Colonic mucosa (tissue), 4 donors: ENCODE measurements at regions not wholly inside any gene's neighbourhood (a gene's known extent, or its start where the extent isn't known, plus 50 kb on each side); places are given as distances from the start of the nearest gene placed in this dataset.

Experiments used
- DNase-seq: peaks from one replicate; pipeline ENCODE4 v3.0.0-alpha.2; 2020
- H3K27ac ChIP-seq: fragments of 200-600 bp; one replicate; pipeline ENCODE4 v1.8.0; 2021
- H3K27me3 ChIP-seq: fragments of 200-600 bp; one replicate; pipeline ENCODE4 v1.8.0; 2021
- H3K36me3 ChIP-seq: fragments of 200-600 bp; one replicate; pipeline ENCODE4 v1.8.0; 2021
- H3K4me1 ChIP-seq: fragments of 200-600 bp; one replicate; pipeline ENCODE4 v1.8.0; 2021; ENCODE audit warnings: mild to moderate bottlenecking
- H3K4me3 ChIP-seq: fragments of 200-600 bp; one replicate; pipeline ENCODE4 v1.8.0; 2021
- H3K9ac ChIP-seq, 2 donors: one replicate each; pipeline ENCODE4 v1.7.0; 2013; ENCODE audit warnings: control low read depth in 2 of 2, low read depth in 2 of 2, low read length in 2 of 2
- H3K9me3 ChIP-seq: fragments of 200-600 bp; one replicate; pipeline ENCODE4 v1.8.0; 2021
- intact Hi-C: fragments of 100-400 bp; cut with DNase I; formaldehyde crosslinking; loops from one replicate; pipeline ENCODE4 v1.14.1; 2022
- TF ChIP-seq, protein P1 (sequence below): fragments of 200-600 bp; IDR thresholded peaks from one replicate; pipeline ENCODE4 v1.8.0; 2022; ENCODE audit warnings: antibody characterized with exemption, mild to moderate bottlenecking
- donor health status: healthy.
- donor health status: DM: no; HTN: no; CAD: no.
- donor health status: DM: no; HTN: no; CAD: no.

DNA sequence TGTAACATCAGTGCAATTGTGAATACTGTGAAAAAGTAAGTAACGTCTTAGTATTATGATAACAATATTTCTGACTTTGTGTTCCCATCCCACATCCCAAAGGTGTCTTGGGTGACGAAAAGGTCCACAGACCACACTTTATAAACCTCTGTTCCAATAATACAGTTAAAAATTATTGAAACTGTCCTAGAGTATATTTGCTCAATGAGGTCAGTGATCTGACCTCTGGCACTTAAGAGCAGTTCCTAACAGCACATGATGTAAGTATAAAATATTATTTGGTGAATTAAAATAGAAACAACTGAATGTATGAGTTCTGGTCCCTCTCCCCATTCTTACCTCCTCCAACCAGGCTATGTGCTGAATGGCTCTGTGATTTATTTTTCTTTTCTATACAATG is 566.4 kb upstream of the MMS22L start:
- no peak for DNase-seq
- Histone ChIP-seq H3K27ac (no peak overlapping the region), H3K9ac (no peak overlapping the region), H3K4me3 (no peak overlapping the region), H3K4me1 (no peaks in the 10 kb centered on the region), H3K27me3 (no peaks in the 10 kb centered on the region), H3K9me3 (no peaks in the 10 kb centered on the region), H3K36me3 (no peaks in the 10 kb centered on the region)
- TF ChIP-seq, protein P1, sequence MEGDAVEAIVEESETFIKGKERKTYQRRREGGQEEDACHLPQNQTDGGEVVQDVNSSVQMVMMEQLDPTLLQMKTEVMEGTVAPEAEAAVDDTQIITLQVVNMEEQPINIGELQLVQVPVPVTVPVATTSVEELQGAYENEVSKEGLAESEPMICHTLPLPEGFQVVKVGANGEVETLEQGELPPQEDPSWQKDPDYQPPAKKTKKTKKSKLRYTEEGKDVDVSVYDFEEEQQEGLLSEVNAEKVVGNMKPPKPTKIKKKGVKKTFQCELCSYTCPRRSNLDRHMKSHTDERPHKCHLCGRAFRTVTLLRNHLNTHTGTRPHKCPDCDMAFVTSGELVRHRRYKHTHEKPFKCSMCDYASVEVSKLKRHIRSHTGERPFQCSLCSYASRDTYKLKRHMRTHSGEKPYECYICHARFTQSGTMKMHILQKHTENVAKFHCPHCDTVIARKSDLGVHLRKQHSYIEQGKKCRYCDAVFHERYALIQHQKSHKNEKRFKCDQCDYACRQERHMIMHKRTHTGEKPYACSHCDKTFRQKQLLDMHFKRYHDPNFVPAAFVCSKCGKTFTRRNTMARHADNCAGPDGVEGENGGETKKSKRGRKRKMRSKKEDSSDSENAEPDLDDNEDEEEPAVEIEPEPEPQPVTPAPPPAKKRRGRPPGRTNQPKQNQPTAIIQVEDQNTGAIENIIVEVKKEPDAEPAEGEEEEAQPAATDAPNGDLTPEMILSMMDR = no peak
- intact Hi-C loops = no loop called here

DNA sequence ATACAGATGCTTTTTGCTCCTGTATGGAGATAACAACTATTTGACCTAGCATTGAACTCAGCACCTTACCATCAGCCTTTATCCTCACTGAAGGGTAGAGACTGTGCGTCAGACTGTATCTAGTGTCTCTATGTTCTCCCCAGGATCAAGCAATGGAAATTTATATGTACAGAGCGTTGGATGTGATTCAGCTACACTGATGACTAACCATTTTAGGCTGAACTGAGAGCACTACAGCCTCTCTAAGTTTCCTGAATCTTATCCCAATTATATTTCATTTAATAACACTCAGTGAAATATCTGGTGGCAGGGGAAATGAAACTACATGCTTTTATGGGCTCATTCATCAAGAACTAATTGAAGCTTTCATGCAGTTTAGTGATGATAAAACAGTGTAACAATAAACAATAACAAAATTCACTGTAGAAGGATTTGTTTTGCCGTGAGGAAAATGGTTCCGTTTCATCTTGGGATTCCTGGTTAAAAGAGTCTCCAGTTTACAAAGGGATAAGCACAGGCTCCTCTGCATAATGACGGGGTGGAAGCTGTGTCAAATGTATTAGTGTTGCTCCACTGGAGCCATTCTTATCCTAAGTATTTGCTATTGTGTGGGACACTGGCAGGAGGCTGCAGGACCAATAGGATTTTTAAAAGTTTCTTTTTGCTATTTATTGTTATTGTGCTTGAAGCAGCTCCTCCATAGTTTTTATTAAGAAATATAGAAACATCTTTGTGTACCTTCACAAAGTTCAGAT is 567.6 kb upstream of the MMS22L start:
- intact Hi-C loops = no loop called here
- Histone ChIP-seq H3K27me3 (no peaks in the 10 kb centered on the region), H3K9ac (no peak overlapping the region), H3K4me3 (no peak overlapping the region), H3K4me1 (no peaks in the 10 kb centered on the region), H3K27ac (no peak overlapping the region), H3K36me3 (no peaks in the 10 kb centered on the region), H3K9me3 (no peaks in the 10 kb centered on the region)
- TF ChIP-seq, protein P1 = no peak
- no peak for DNase-seq

DNA sequence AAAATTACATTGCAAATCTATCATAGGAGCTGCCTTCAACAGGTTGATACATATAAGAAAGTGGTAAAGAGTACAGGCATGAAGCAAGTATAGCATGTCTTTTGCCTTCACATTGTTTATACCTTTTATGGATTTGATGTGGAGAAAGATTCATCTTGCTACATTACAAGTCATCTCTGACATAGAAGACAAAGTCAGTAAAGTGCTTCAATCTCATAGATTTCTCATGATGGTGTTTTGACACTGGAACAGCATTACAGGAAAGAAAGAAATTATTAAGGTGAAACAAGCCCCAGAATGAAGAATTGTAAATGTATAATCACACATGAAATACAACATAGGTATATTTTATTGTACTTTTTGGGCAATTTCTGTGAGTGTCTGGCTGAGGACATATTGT is 580.7 kb upstream of the MMS22L start:
- no peak overlapping the region for H3K4me3 ChIP-seq
- intact Hi-C loops = no loop called here
- no peaks in the 10 kb centered on the region for H3K9me3 ChIP-seq
- TF ChIP-seq, protein P1 = no peak
- H3K27me3 ChIP-seq = no peaks in the 10 kb centered on the region
- no peaks in the 10 kb centered on the region for H3K36me3 ChIP-seq
- H3K4me1 ChIP-seq = no peaks in the 10 kb centered on the region
- H3K27ac ChIP-seq = no peak overlapping the region
- H3K9ac ChIP-seq = no peak overlapping the region
- no peak for DNase-seq

DNA sequence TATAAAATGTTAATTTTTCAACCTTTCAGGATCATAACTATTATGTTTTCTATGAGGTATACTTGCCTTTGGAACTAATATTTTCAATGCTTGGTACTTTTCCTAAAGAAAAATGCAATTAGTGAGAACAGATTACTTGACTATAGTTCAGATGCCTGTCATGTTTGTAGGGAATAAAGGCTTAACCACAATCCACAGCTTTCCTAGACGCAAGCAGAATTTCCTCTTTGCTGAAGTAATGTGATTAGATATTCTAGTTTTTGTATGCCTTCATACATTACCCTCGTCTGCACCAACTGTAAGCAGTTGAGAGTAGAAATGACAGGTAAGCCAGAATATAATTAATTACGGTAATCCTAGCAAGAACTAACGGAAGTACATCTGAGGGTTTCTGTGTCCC is 581.4 kb upstream of the MMS22L start:
- no peak overlapping the region for H3K9ac ChIP-seq
- intact Hi-C loops = no loop called here
- TF ChIP-seq, protein P1 = no peak
- no peaks in the 10 kb centered on the region for H3K27me3 ChIP-seq
- no peak overlapping the region for H3K27ac ChIP-seq
- no peaks in the 10 kb centered on the region for H3K36me3 ChIP-seq
- no peaks in the 10 kb centered on the region for H3K9me3 ChIP-seq
- H3K4me1 ChIP-seq = no peaks in the 10 kb centered on the region
- no peak for DNase-seq
- H3K4me3 ChIP-seq = no peak overlapping the region

DNA sequence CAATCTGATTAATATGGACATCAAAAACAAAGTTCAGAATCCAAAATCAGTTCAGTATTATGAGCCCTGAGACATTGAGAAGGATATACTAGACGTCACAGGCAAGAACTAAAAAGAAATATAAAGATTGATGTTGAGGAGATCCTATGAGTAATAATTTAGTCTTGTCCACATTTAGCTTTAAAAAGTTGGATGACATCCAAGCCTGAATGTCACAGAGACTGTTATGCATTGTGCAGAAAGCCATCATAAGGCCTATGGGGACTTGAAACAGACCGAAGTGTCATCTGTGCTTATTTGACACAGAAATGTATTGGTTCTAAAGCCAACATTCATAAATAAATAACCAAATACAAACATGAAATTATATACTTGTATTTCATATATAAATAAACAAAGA is 581.8 kb upstream of the MMS22L start:
- H3K9me3 ChIP-seq = no peaks in the 10 kb centered on the region
- H3K9ac ChIP-seq = no peak overlapping the region
- intact Hi-C loops = no loop called here
- H3K4me1 ChIP-seq = no peaks in the 10 kb centered on the region
- no peak overlapping the region for H3K27ac ChIP-seq
- no peaks in the 10 kb centered on the region for H3K27me3 ChIP-seq
- DNase-seq = no peak
- no peak overlapping the region for H3K4me3 ChIP-seq
- TF ChIP-seq, protein P1 = no peak
- H3K36me3 ChIP-seq = no peaks in the 10 kb centered on the region
